IMR-90 (cell line): ENCODE measurements at regions not wholly inside any gene's neighbourhood (a gene's known extent, or its start where the extent isn't known, plus 50 kb on each side); places are given as distances from the start of the nearest gene placed in this dataset.

ENCODE experiments used
- ATAC-seq: fragments of 200-7000 bp; cut with Tn5 transposase; 2 replicates; pipeline ENCODE4 v1.9.1; 2020; ENCODE audit warnings: low read depth, mild to moderate bottlenecking, moderate library complexity
- BruUV-seq: library from RNA; stranded (reverse); fragments of 400-500 nt; replicated peaks from 2 replicates; lab custom pipeline; 2021; lab: Mats Ljungman, UMichigan
- CTCF ChIA-PET: fragments of 300-600 bp; formaldehyde crosslinking; extraction: SDS; loops from one replicate; lab custom pipeline; 2021; ENCODE audit warnings: antibody characterized with exemption; lab: Yijun Ruan, JAX
- POLR2A ChIA-PET: fragments of 300-600 bp; sonication (Branson Sonifier 250); formaldehyde crosslinking; loops from one replicate; lab custom pipeline; 2022; ENCODE audit warnings: antibody characterized with exemption; ENCODE audit not compliant: unreplicated experiment; lab: Charles Lee
- DNase-seq: peaks from one replicate; pipeline ENCODE4 v3.0.0; 2013
- H2AFZ ChIP-seq: replicated peaks from 2 replicates; pipeline ENCODE3; 2013; ENCODE audit warnings: low read length, mild to moderate bottlenecking; ENCODE audit not compliant: poor library complexity
- H2AK5ac ChIP-seq: 2 replicates; pipeline ENCODE4 v1.6.1; 2013; ENCODE audit warnings: low read depth, low read length, inconsistent platforms
- H2AK9ac ChIP-seq: replicated peaks from 2 replicates; pipeline ENCODE3; 2013; ENCODE audit warnings: mild to moderate bottlenecking, low read depth, low read length, moderate library complexity; ENCODE audit not compliant: poor library complexity
- H2BK120ac ChIP-seq: 2 replicates; pipeline ENCODE4 v1.6.1; 2013; ENCODE audit warnings: low read depth, low read length, inconsistent platforms
- H2BK15ac ChIP-seq: 3 replicates; pipeline ENCODE4 v1.6.1; 2013; ENCODE audit warnings: low read depth, low read length, inconsistent platforms
- H2BK20ac ChIP-seq: 2 replicates; pipeline ENCODE4 v1.6.1; 2013; ENCODE audit warnings: low read depth, mild to moderate bottlenecking, inconsistent platforms, low read length, moderate library complexity
- H2BK5ac ChIP-seq: 2 replicates; pipeline ENCODE4 v1.6.1; 2013; ENCODE audit warnings: mild to moderate bottlenecking, low read depth, low read length, inconsistent platforms; ENCODE audit not compliant: poor library complexity, severe bottlenecking
- H3K14ac ChIP-seq: replicated peaks from 2 replicates; pipeline ENCODE4 v1.6.1; 2013; ENCODE audit warnings: low read depth, low read length, inconsistent platforms
- H3K18ac ChIP-seq: 2 replicates; pipeline ENCODE4 v1.6.1; 2013; ENCODE audit warnings: low read depth, low read length, control low read depth
- H3K23ac ChIP-seq: 2 replicates; pipeline ENCODE4 v1.6.1; 2013; ENCODE audit warnings: low read depth, low read length, inconsistent platforms
- H3K27ac ChIP-seq: 2 replicates; pipeline ENCODE4 v1.5.1; 2013; ENCODE audit warnings: mild to moderate bottlenecking, control low read depth, low read length; ENCODE audit not compliant: insufficient read depth
- H3K27me3 ChIP-seq: 2 replicates; pipeline ENCODE4 v1.6.1; 2013; ENCODE audit warnings: low read length; ENCODE audit not compliant: control insufficient read depth, insufficient read depth
- H3K36me3 ChIP-seq: 2 replicates; pipeline ENCODE4 v1.6.1; 2013; ENCODE audit warnings: low read length, mixed read lengths; ENCODE audit not compliant: control insufficient read depth, insufficient read depth
- H3K4ac ChIP-seq: 2 replicates; pipeline ENCODE4 v1.6.1; 2013; ENCODE audit warnings: low read depth, low read length, inconsistent platforms
- H3K4me1 ChIP-seq: 2 replicates; pipeline ENCODE4 v1.6.1; 2013; ENCODE audit warnings: low read length, mixed read lengths; ENCODE audit not compliant: control insufficient read depth, insufficient read depth
- H3K4me2 ChIP-seq: 2 replicates; pipeline ENCODE4 v1.6.1; 2013; ENCODE audit warnings: low read depth, mild to moderate bottlenecking, control low read depth, low read length, moderate library complexity
- H3K4me3 ChIP-seq: 2 replicates; pipeline ENCODE4 v1.5.1; 2013; ENCODE audit warnings: low read depth, mild to moderate bottlenecking, control low read depth, low read length, moderate library complexity; ENCODE audit not compliant: insufficient read depth
- H3K56ac ChIP-seq: 2 replicates; pipeline ENCODE4 v1.6.1; 2013; ENCODE audit warnings: low read length, inconsistent platforms; ENCODE audit not compliant: insufficient read depth; ENCODE audit errors: extremely low read depth
- H3K79me1 ChIP-seq, 2 experiments: 2 replicates each; pipeline ENCODE4 v1.6.1; 2013; ENCODE audit warnings: low read length in 2 of 2, inconsistent platforms in 1 of 2, low read depth in 1 of 2
- H3K9ac ChIP-seq: 2 replicates; pipeline ENCODE4 v1.6.1; 2013; ENCODE audit warnings: low read depth, low read length, control low read depth
- H3K9me1 ChIP-seq: 2 replicates; pipeline ENCODE4 v1.6.1; 2013; ENCODE audit warnings: low read length, inconsistent platforms; ENCODE audit not compliant: insufficient read depth
- H3K9me3 ChIP-seq: 2 replicates; pipeline ENCODE4 v1.6.1; 2013; ENCODE audit warnings: low read length; ENCODE audit not compliant: control insufficient read depth, insufficient read depth
- H4K20me1 ChIP-seq: 2 replicates; pipeline ENCODE4 v1.6.1; 2013; ENCODE audit warnings: low read length, inconsistent platforms; ENCODE audit not compliant: insufficient read depth
- H4K5ac ChIP-seq: 2 replicates; pipeline ENCODE4 v1.6.1; 2013; ENCODE audit warnings: mild to moderate bottlenecking, low read depth, low read length, control low read depth
- H4K8ac ChIP-seq, 2 experiments: 2 replicates each; pipeline ENCODE4 v1.6.1; 2013; ENCODE audit warnings: low read depth in 2 of 2, low read length in 2 of 2, control low read depth in 1 of 2, inconsistent platforms in 1 of 2
- H4K91ac ChIP-seq: 2 replicates; pipeline ENCODE4 v1.6.1; 2013; ENCODE audit warnings: low read depth, low read length, inconsistent platforms; ENCODE audit not compliant: insufficient read depth
- BHLHE40 ChIP-seq: fragments of 150-350 bp; IDR thresholded peaks from 2 replicates; pipeline ENCODE4 v1.6.1; 2016; ENCODE audit warnings: mild to moderate bottlenecking, low read depth, low read length
- CEBPB ChIP-seq: IDR thresholded peaks from 2 replicates; pipeline ENCODE4 v1.6.1; 2012; ENCODE audit warnings: low read depth, low read length, improper control_type of control experiment
- CHD1 ChIP-seq: IDR thresholded peaks from 2 replicates; pipeline ENCODE4 v1.6.1; 2012; ENCODE audit warnings: low read depth, low read length, improper control_type of control experiment
- FOS ChIP-seq: fragments of 150-350 bp; IDR thresholded peaks from 2 replicates; pipeline ENCODE4 v1.6.1; 2016; ENCODE audit warnings: low read depth, low read length
- MAFK ChIP-seq: IDR thresholded peaks from 2 replicates; pipeline ENCODE4 v1.6.1; 2012; ENCODE audit warnings: low read depth, low read length, improper control_type of control experiment
- MAZ ChIP-seq: IDR thresholded peaks from 2 replicates; pipeline ENCODE4 v1.6.1; 2012; ENCODE audit warnings: low read depth, mild to moderate bottlenecking, low read length, improper control_type of control experiment, moderate library complexity, borderline replicate concordance
- MXI1 ChIP-seq: IDR thresholded peaks from 2 replicates; pipeline ENCODE4 v1.6.1; 2012; ENCODE audit warnings: low read depth, mild to moderate bottlenecking, low read length, moderate library complexity, borderline replicate concordance
- NFE2L2 ChIP-seq: fragments of 150-350 bp; IDR thresholded peaks from 2 replicates; pipeline ENCODE4 v1.6.1; 2016; ENCODE audit warnings: low read depth, mild to moderate bottlenecking, low read length
- POLR2A ChIP-seq: IDR thresholded peaks from 2 replicates; pipeline ENCODE4 v1.6.1; 2012; ENCODE audit warnings: mild to moderate bottlenecking, low read depth, low read length
- RAD21 ChIP-seq: IDR thresholded peaks from 2 replicates; pipeline ENCODE4 v1.6.1; 2012; ENCODE audit warnings: low read length, improper control_type of control experiment
- RCOR1 ChIP-seq: IDR thresholded peaks from 2 replicates; pipeline ENCODE4 v1.6.1; 2012; ENCODE audit warnings: mild to moderate bottlenecking, low read length, improper control_type of control experiment; ENCODE audit not compliant: insufficient replicate concordance
- RFX5 ChIP-seq: IDR thresholded peaks from 2 replicates; pipeline ENCODE4 v1.8.0; 2012; ENCODE audit warnings: low read depth, mild to moderate bottlenecking, low read length, moderate library complexity
- SMC3 ChIP-seq: fragments of 150-350 bp; IDR thresholded peaks from 2 replicates; pipeline ENCODE4 v1.6.1; 2016; ENCODE audit warnings: low read depth, mild to moderate bottlenecking, antibody characterized with exemption, low read length, moderate library complexity
- WGBS, 2 experiments: methylation state at CpG; one replicate each; pipeline versions ENCODE4 v1.1.5 to v1.1.7; 2013; ENCODE audit warnings: missing lambda C conversion rate in 2 of 2; ENCODE audit not compliant: insufficient read length in 1 of 2; ENCODE audit errors: extremely low coverage in 2 of 2; 5-methylcytosine and 5-hydroxymethylcytosine counted together
- dilution Hi-C: fragments of 300-500 bp; cut with HindIII; formaldehyde crosslinking; loops from one replicate; pipeline ENCODE4 v1.14.3; 2018; ENCODE audit warnings: low sequenced_read_pairs; ENCODE audit not compliant: unreplicated experiment
- in situ Hi-C: fragments of 300-500 bp; cut with MboI; formaldehyde crosslinking; loops from 3 replicates; pipeline ENCODE4 v1.14.3; 2019; ENCODE audit warnings: low sequenced_read_pairs, inconsistent platforms, mixed read lengths
- intact Hi-C: fragments of 100-400 bp; cut with micrococcal nuclease; formaldehyde crosslinking; loops from 2 replicates; pipeline ENCODE4 v1.10.0; 2022
- TF ChIP-seq, protein P1 (sequence below): fragments of 150-350 bp; IDR thresholded peaks from 2 replicates; pipeline ENCODE4 v1.6.1; 2017; ENCODE audit warnings: mild to moderate bottlenecking, antibody characterized with exemption, low read length, low read depth
- TF ChIP-seq, protein P2 (sequence below): conservative IDR thresholded peaks from 2 replicates; pipeline ENCODE4 v1.5.1; 2012; ENCODE audit warnings: mild to moderate bottlenecking, low read depth, low read length, improper control_type of control experiment
- TF ChIP-seq, protein P3 (sequence below): fragments of 150-350 bp; IDR thresholded peaks from 2 replicates; pipeline ENCODE4 v1.6.1; 2016; ENCODE audit warnings: low read depth, mild to moderate bottlenecking, low read length, moderate library complexity, borderline replicate concordance

DNA sequence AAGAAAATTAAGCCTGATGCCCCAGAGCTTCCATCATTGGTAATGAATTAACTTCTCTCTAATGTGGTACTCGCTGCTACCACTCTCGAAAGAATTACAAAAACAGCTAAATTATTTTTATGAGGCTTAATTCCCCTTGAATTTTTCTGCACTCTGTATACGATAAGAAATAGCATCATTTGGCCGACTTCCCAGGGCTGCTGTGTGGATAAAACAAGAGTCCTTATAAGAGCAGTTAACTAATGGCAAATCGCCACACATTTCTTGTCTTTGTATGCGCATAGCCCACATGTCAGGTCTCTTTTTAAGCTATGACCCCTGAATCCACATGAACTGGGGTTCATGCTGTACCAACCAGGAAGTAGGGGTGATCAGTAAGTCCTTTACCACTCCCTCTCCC, 668.4 kb downstream of the TMEM182 start:
- no peak overlapping the region for H3K18ac ChIP-seq
- no peak overlapping the region for H3K27ac ChIP-seq
- dilution Hi-C loops (no loop called here), intact Hi-C loops (no loop called here), in situ Hi-C loops (no loop called here)
- H4K5ac ChIP-seq: no peak overlapping the region
- no peak overlapping the region for H2AK5ac ChIP-seq
- H4K8ac ChIP-seq: no peak overlapping the region
- no peak overlapping the region for H3K14ac ChIP-seq
- DNase-seq: no peak
- TF ChIP-seq MAFK: no peak
- TF ChIP-seq RAD21: no peak
- no peak for TF ChIP-seq POLR2A
- no peak for TF ChIP-seq SMC3
- no peak for TF ChIP-seq FOS
- TF ChIP-seq RCOR1: no peak
- TF ChIP-seq MXI1: no peak
- no peak for TF ChIP-seq CHD1
- no peak for TF ChIP-seq CEBPB
- TF ChIP-seq BHLHE40: no peak
- TF ChIP-seq MAZ: no peak
- TF ChIP-seq, protein P1, sequence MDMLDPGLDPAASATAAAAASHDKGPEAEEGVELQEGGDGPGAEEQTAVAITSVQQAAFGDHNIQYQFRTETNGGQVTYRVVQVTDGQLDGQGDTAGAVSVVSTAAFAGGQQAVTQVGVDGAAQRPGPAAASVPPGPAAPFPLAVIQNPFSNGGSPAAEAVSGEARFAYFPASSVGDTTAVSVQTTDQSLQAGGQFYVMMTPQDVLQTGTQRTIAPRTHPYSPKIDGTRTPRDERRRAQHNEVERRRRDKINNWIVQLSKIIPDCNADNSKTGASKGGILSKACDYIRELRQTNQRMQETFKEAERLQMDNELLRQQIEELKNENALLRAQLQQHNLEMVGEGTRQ: no peak
- TF ChIP-seq RFX5: no peak
- TF ChIP-seq NFE2L2: no peak
- TF ChIP-seq, protein P2, sequence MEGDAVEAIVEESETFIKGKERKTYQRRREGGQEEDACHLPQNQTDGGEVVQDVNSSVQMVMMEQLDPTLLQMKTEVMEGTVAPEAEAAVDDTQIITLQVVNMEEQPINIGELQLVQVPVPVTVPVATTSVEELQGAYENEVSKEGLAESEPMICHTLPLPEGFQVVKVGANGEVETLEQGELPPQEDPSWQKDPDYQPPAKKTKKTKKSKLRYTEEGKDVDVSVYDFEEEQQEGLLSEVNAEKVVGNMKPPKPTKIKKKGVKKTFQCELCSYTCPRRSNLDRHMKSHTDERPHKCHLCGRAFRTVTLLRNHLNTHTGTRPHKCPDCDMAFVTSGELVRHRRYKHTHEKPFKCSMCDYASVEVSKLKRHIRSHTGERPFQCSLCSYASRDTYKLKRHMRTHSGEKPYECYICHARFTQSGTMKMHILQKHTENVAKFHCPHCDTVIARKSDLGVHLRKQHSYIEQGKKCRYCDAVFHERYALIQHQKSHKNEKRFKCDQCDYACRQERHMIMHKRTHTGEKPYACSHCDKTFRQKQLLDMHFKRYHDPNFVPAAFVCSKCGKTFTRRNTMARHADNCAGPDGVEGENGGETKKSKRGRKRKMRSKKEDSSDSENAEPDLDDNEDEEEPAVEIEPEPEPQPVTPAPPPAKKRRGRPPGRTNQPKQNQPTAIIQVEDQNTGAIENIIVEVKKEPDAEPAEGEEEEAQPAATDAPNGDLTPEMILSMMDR: no peak
- TF ChIP-seq, protein P3, sequence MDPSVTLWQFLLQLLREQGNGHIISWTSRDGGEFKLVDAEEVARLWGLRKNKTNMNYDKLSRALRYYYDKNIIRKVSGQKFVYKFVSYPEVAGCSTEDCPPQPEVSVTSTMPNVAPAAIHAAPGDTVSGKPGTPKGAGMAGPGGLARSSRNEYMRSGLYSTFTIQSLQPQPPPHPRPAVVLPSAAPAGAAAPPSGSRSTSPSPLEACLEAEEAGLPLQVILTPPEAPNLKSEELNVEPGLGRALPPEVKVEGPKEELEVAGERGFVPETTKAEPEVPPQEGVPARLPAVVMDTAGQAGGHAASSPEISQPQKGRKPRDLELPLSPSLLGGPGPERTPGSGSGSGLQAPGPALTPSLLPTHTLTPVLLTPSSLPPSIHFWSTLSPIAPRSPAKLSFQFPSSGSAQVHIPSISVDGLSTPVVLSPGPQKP: no peak
- no peaks in the 10 kb centered on the region for H3K9me1 ChIP-seq
- H3K23ac ChIP-seq: no peak overlapping the region
- H2BK5ac ChIP-seq: no peak overlapping the region
- H3K4me3 ChIP-seq: no peak overlapping the region
- no peaks in the 10 kb centered on the region for H3K4me1 ChIP-seq
- ChIA-PET POLR2A (no interaction called here), CTCF (no interaction called here)
- H3K56ac ChIP-seq: no peak overlapping the region
- no CpG with 5 or more reads among the region's 6 CpGs for WGBS, 2 experiments
- H4K91ac ChIP-seq: no peak overlapping the region
- no peak overlapping the region for H2BK15ac ChIP-seq
- no peak overlapping the region for H3K4me2 ChIP-seq
- no peak overlapping the region for H2AFZ ChIP-seq
- no peaks in the 10 kb centered on the region for H3K79me1 ChIP-seq
- no peak overlapping the region for H2BK120ac ChIP-seq
- no peaks in the 10 kb centered on the region for H3K27me3 ChIP-seq
- no TSS peak for BruUV-seq
- H2BK20ac ChIP-seq: no peak overlapping the region
- H2AK9ac ChIP-seq: no peak overlapping the region
- no peak for ATAC-seq
- no peaks in the 10 kb centered on the region for H3K36me3 ChIP-seq
- H4K20me1 ChIP-seq: no peaks in the 10 kb centered on the region
- H3K9ac ChIP-seq: no peak overlapping the region
- peaks cover 14% of the 10 kb centered on the region for H3K9me3 ChIP-seq
- no peak overlapping the region for H3K4ac ChIP-seq
